Prostate gland (tissue), 2 donors: ENCODE measurements at regions not wholly inside any gene's neighbourhood (a gene's known extent, or its start where the extent isn't known, plus 50 kb on each side); places are given as distances from the start of the nearest gene placed in this dataset.

Source experiments
- DNase-seq: peaks from one replicate; pipeline ENCODE4 v3.0.0-alpha.2; 2019; ENCODE audit warnings: low spot score
- H3K27ac ChIP-seq, 2 donors: fragments of 200-600 bp; sonication (generic); 2 replicates each; pipeline ENCODE4 v1.5.1; 2017 to 2019
- H3K27me3 ChIP-seq: fragments of 200-600 bp; sonication (generic); replicated peaks from 2 replicates; pipeline ENCODE4 v1.5.1; 2019; ENCODE audit not compliant: insufficient read depth
- H3K36me3 ChIP-seq, 2 donors: fragments of 200-600 bp; sonication (generic); 1 replicate in 1 of 2; 2 replicates in 1 of 2; pipeline versions ENCODE4 v1.5.1 to v1.8.1; 2017 to 2019
- H3K4me1 ChIP-seq: fragments of 200-600 bp; sonication (generic); replicated peaks from 2 replicates; pipeline ENCODE4 v1.5.1; 2019
- H3K4me3 ChIP-seq, 2 donors: fragments of 200-600 bp; sonication (generic); 2 replicates each; pipeline ENCODE4 v1.5.1; 2017 to 2019
- H3K9me3 ChIP-seq: fragments of 200-600 bp; sonication (generic); 2 replicates; pipeline ENCODE4 v1.5.1; 2017
- CTCF ChIP-seq, 4 experiments: fragments of 200-600 bp in 2 of 4; fragments of 450-650 bp in 2 of 4; sonication (generic) in 2 of 4; IDR thresholded peaks; 1 replicate in 3 of 4; 2 replicates in 1 of 4; pipeline ENCODE4 v1.5.1; 2016 to 2019; ENCODE audit warnings: antibody characterized with exemption in 4 of 4, mild to moderate bottlenecking in 2 of 4, moderate library complexity in 2 of 4
- POLR2A ChIP-seq: fragments of 450-650 bp; IDR thresholded peaks from one replicate; pipeline ENCODE4 v1.6.1; 2016; ENCODE audit warnings: antibody characterized with exemption, mild to moderate bottlenecking
- POLR2AphosphoS5 ChIP-seq: sonication (generic); formaldehyde crosslinking; IDR thresholded peaks from one replicate; pipeline ENCODE4 v1.6.1; 2017; ENCODE audit warnings: antibody characterized with exemption
- WGBS: methylation state at CpG from one replicate; pipeline ENCODE4 v1.1.5; 2018; 5-methylcytosine and 5-hydroxymethylcytosine counted together
- intact Hi-C: fragments of 100-400 bp; cut with DNase I; formaldehyde crosslinking; loops from one replicate; pipeline ENCODE4 v1.14.2; 2022

- 38% methylated on average over 14 of the region's 14 CpGs for WGBS
- Histone ChIP-seq H3K27me3 (no peaks in the 10 kb centered on the region), H3K4me1 (no peaks in the 10 kb centered on the region), H3K27ac (no peak overlapping the region), H3K36me3 (no peaks in the 10 kb centered on the region), H3K4me3 (no peak overlapping the region), H3K9me3 (no peaks in the 10 kb centered on the region)
- DNase-seq: no peak
- intact Hi-C loops: no loop called here
- TF ChIP-seq CTCF (IDR thresholded peaks at IDR 0.05): no peak
- no peak for TF ChIP-seq POLR2AphosphoS5
- no peak for TF ChIP-seq POLR2A
These were observed 125.1 kb upstream of the STX18 start for GRCh38 chr4:4666693-4667621.

DNA sequence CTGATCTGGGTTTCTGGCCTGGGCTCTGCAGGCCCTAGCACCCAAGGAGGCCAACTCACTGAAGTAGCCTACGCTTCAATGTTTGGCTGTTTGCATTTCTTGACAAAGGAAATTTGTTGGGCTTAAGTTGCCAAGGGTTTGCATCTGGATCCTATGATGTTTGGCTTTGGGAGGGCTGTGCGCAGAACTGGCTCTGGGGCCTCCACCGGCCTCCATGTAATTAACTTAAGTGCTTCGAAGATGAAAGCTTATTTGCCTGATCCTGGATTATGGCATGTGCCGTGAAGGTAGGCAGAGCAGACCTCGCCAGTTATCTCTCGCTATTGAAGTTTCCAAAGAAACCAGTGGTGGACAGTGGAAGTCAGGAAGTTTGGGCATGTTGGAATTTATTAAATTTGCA is 124.3 kb upstream of the STX18 start:
- TF ChIP-seq CTCF (IDR thresholded peaks at IDR 0.05) (no peak), POLR2A (no peak), POLR2AphosphoS5 (no peak)
- H3K4me1 ChIP-seq: no peaks in the 10 kb centered on the region
- no peaks in the 10 kb centered on the region for H3K27me3 ChIP-seq
- no peaks in the 10 kb centered on the region for H3K9me3 ChIP-seq
- WGBS: 92% methylated on average over 7 of the region's 7 CpGs
- H3K36me3 ChIP-seq: no peaks in the 10 kb centered on the region
- intact Hi-C loops: no loop called here
- no peak for DNase-seq
- H3K27ac ChIP-seq: no peak overlapping the region
- H3K4me3 ChIP-seq: no peak overlapping the region

DNA sequence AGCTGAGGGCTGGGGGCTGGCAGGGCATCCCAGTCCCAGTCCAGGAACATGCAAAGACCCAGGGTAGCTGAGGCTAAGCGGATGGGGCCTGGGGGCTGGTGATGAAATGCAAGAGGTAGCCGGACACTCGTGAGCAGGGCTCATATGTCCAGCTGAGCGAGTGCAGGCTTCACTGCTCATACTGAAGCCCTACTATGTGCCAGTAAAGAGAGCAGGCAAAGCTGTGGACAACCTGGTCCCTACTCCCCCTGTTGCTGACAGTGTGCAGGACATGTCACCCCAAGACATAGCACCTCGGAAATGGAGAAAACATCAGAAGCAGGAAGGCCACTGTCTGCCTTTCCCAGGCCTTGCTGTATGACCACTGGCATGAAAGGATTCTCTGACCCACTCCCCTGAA is 122.4 kb upstream of the STX18 start:
- DNase-seq: no peak
- no peak overlapping the region for H3K4me3 ChIP-seq
- H3K27ac ChIP-seq: no peak overlapping the region
- H3K27me3 ChIP-seq: no peaks in the 10 kb centered on the region
- no peaks in the 10 kb centered on the region for H3K4me1 ChIP-seq
- WGBS: 94% methylated on average over 5 of the region's 5 CpGs
- no peaks in the 10 kb centered on the region for H3K9me3 ChIP-seq
- no peak for TF ChIP-seq POLR2AphosphoS5
- TF ChIP-seq CTCF (IDR thresholded peaks at IDR 0.05): no peak
- no peak for TF ChIP-seq POLR2A
- no peaks in the 10 kb centered on the region for H3K36me3 ChIP-seq
- intact Hi-C loops: no loop called here

DNA sequence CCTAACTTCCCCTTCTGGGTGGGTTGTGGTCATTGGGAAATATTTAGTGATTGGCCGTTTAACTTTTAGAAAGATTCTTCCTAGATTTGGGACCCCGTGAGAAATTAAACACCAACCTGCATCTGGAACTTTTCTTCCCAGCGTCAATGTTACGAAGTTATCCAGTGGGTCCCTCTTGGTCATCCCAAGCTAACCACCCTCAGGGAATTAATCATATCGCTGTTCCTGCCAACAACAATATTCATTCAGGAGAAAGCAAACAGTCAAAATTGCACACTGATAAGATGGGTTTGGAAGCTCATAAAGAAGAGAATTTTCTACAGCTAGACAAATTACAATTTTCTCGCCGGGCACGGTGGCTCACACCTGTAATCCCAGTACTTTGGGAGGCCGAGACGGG is 121.2 kb upstream of the STX18 start:
- Histone ChIP-seq H3K4me1 (no peaks in the 10 kb centered on the region), H3K4me3 (no peak overlapping the region), H3K27me3 (no peaks in the 10 kb centered on the region), H3K27ac (no peak overlapping the region), H3K9me3 (no peaks in the 10 kb centered on the region), H3K36me3 (no peaks in the 10 kb centered on the region)
- DNase-seq: no peak
- intact Hi-C loops: no loop called here
- 79% methylated on average over 10 of the region's 10 CpGs for WGBS
- TF ChIP-seq CTCF (IDR thresholded peaks at IDR 0.05) (no peak), POLR2A (no peak), POLR2AphosphoS5 (no peak)

- TF ChIP-seq POLR2AphosphoS5 (no peak), CTCF (IDR thresholded peaks at IDR 0.05) (no peak), POLR2A (no peak)
- Histone ChIP-seq H3K27me3 (no peaks in the 10 kb centered on the region), H3K27ac (no peak overlapping the region), H3K4me3 (no peak overlapping the region), H3K9me3 (no peaks in the 10 kb centered on the region), H3K4me1 (no peaks in the 10 kb centered on the region), H3K36me3 (no peaks in the 10 kb centered on the region)
- intact Hi-C loops: no loop called here
- DNase-seq: no peak
- 97% methylated on average over 2 of the region's 2 CpGs for WGBS
These were observed 120.4 kb upstream of the STX18 start for GRCh38 chr4:4662230-4662629.
